ENCODE measurements at regions not wholly inside any gene's neighbourhood (a gene's known extent, or its start where the extent isn't known, plus 50 kb on each side); places are given as distances from the start of the nearest gene placed in this dataset.

DNA sequence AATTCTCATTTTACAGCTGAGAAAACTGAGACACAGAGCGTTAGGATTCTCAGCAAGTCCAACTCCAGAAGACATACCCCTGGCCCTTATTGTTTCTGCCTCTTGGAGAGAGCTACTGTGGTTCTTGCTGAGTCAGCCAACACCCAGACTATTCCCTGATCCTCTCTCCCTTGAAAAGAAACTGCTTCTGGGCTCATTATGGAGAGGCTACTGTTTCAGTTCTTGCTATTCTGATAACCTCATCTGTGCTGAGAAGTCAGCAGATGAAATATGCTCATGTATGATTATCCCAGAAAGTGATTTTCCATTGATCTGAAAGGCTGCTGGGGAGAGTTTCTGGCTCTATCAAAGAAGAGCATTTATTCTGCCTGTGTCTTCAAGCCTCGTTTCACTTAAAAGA lies 455.6 kb upstream of the COBL start:
- Histone ChIP-seq H3K9me3 (no peaks in the 10 kb centered on the region), H3K27me3 (no peaks in the 10 kb centered on the region), H3K27ac (no peak overlapping the region), H3K4me3 (no peak overlapping the region), H3K36me3 (ENCODE audit: low read depth, missing control alignments) (no peaks in the 10 kb centered on the region), H3K4me1 (no peaks in the 10 kb centered on the region)
- 61 to 74% methylated on average over 2 of the region's 2 CpGs for WGBS, 2 donors
- DNase-seq, result no peak
- TF ChIP-seq, protein P1, sequence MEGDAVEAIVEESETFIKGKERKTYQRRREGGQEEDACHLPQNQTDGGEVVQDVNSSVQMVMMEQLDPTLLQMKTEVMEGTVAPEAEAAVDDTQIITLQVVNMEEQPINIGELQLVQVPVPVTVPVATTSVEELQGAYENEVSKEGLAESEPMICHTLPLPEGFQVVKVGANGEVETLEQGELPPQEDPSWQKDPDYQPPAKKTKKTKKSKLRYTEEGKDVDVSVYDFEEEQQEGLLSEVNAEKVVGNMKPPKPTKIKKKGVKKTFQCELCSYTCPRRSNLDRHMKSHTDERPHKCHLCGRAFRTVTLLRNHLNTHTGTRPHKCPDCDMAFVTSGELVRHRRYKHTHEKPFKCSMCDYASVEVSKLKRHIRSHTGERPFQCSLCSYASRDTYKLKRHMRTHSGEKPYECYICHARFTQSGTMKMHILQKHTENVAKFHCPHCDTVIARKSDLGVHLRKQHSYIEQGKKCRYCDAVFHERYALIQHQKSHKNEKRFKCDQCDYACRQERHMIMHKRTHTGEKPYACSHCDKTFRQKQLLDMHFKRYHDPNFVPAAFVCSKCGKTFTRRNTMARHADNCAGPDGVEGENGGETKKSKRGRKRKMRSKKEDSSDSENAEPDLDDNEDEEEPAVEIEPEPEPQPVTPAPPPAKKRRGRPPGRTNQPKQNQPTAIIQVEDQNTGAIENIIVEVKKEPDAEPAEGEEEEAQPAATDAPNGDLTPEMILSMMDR (IDR thresholded peaks at IDR 0.05), result no peak
- TF ChIP-seq POLR2A (IDR thresholded peaks at IDR 0.05), result no peak
- intact Hi-C loops (cut with DNase I; ENCODE audit: low total_unique reads), result no loop called here

DNA sequence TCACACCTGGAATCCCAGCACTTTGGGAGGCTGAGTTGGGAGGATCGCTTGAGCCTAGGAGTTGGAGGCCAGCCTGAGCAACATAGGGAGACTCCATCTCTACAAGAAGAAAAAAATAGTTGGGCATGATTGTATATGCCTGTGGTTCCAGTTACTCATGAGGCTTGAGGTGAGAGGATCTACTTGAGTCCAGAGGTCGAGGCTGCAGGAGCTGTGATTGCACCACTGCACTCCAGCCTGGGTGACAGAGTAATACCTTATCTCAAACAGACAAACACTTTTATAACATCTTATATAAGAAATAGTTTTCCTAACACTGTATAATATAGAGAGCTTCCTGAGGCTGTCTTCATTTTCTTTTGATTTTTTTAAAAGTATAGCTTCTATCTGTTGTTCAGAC lies 448.4 kb upstream of the COBL start:
- Histone ChIP-seq H3K27ac (no peak overlapping the region), H3K36me3 (ENCODE audit: low read depth, missing control alignments) (no peaks in the 10 kb centered on the region), H3K9me3 (no peaks in the 10 kb centered on the region), H3K4me3 (no peak overlapping the region), H3K27me3 (no peaks in the 10 kb centered on the region), H3K4me1 (no peaks in the 10 kb centered on the region)
- intact Hi-C loops (cut with DNase I; ENCODE audit: low total_unique reads), result no loop called here
- DNase-seq, result no peak
- WGBS, 2 donors, result 92 to 97% methylated on average over 2 of the region's 2 CpGs
- no peak for TF ChIP-seq POLR2A (IDR thresholded peaks at IDR 0.05)
- TF ChIP-seq, protein P1 (IDR thresholded peaks at IDR 0.05), result no peak

DNA sequence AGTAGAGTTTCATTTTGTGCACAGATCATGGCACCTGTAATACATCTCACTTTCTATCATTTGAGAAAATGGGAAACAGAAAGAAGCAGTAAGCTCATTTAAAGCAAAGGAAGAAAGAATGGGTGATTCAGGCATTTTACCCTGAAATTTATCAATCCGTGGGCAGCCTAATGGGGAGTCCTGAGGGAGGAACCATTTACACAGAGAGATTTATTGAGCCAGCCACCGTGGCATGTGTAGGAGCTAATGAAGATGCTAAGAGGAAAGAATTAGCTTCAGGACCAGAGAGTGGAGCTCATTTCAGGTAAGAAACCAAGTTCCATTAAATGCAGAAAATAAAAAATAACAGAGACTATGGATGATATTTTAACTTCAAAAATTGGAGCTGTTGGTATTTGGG lies 443.4 kb upstream of the COBL start:
- H3K27ac ChIP-seq, result no peak overlapping the region
- H3K4me1 ChIP-seq, result no peaks in the 10 kb centered on the region
- H3K27me3 ChIP-seq, result no peaks in the 10 kb centered on the region
- intact Hi-C loops (cut with DNase I; ENCODE audit: low total_unique reads), result no loop called here
- 30 to 52% methylated on average over 2 of the region's 2 CpGs for WGBS, 2 donors
- TF ChIP-seq, protein P1 (IDR thresholded peaks at IDR 0.05), result no peak
- no peak for TF ChIP-seq POLR2A (IDR thresholded peaks at IDR 0.05)
- no peak overlapping the region for H3K4me3 ChIP-seq
- no peak for DNase-seq
- no peaks in the 10 kb centered on the region for H3K9me3 ChIP-seq
- no peaks in the 10 kb centered on the region for H3K36me3 ChIP-seq (ENCODE audit: low read depth, missing control alignments)

DNA sequence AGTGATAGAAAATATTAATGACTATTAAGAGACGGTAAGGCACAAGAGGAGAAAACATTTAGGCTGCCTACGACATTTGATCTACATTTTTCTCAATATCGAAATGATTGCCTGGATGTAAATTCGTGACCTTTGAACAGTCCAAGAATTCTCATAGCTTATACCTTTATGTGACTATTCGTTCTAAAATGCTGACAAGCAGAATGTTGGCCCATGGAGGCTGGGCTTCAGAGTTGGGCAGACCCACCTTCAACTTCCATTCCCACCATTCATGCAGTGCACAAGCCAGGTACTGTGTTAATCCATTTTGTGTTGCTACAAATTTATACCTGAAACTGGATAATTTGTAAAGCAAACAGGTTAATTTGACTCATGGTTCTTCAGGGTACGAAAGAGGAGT lies 441.4 kb upstream of the COBL start:
- Histone ChIP-seq H3K4me1 (no peaks in the 10 kb centered on the region), H3K9me3 (no peaks in the 10 kb centered on the region), H3K4me3 (no peak overlapping the region), H3K27me3 (no peaks in the 10 kb centered on the region), H3K36me3 (ENCODE audit: low read depth, missing control alignments) (no peaks in the 10 kb centered on the region), H3K27ac (no peak overlapping the region)
- TF ChIP-seq, protein P1 (IDR thresholded peaks at IDR 0.05), result no peak
- no peak for TF ChIP-seq POLR2A (IDR thresholded peaks at IDR 0.05)
- WGBS, 2 donors, result 85% methylated on average over 6 of the region's 6 CpGs
- intact Hi-C loops (cut with DNase I; ENCODE audit: low total_unique reads), result no loop called here
- DNase-seq, result no peak

DNA sequence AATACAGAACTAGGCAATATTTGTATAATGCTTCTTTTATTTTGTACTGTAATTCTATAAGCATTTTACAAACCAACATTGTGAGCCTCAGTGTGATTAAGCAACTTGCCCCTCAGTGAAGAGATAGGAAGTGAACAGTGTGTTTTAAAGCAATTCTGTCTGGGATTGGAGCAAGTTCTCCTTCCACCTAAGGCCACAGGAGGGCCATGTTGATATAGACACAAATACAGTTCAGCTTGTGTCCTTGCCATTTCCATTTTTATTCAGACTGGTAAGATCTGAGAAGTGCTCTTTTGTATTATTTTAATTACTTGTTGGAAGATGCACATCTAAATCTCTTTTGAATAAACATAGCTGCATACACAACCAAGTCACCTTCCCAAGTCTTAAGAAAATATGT lies 416.3 kb upstream of the COBL start:
- Histone ChIP-seq H3K4me1 (no peaks in the 10 kb centered on the region), H3K36me3 (ENCODE audit: low read depth, missing control alignments) (no peaks in the 10 kb centered on the region), H3K4me3 (no peak overlapping the region), H3K9me3 (no peaks in the 10 kb centered on the region), H3K27ac (no peak overlapping the region), H3K27me3 (no peaks in the 10 kb centered on the region)
- intact Hi-C loops (cut with DNase I; ENCODE audit: low total_unique reads), result no loop called here
- TF ChIP-seq, protein P1 (IDR thresholded peaks at IDR 0.05), result no peak
- no peak for TF ChIP-seq POLR2A (IDR thresholded peaks at IDR 0.05)
- DNase-seq, result no peak

Measured in testis (tissue), 2 donors.